ENCODE measurements at regions not wholly inside any gene's neighbourhood (a gene's known extent, or its start where the extent isn't known, plus 50 kb on each side); places are given as distances from the start of the nearest gene placed in this dataset.

DNA sequence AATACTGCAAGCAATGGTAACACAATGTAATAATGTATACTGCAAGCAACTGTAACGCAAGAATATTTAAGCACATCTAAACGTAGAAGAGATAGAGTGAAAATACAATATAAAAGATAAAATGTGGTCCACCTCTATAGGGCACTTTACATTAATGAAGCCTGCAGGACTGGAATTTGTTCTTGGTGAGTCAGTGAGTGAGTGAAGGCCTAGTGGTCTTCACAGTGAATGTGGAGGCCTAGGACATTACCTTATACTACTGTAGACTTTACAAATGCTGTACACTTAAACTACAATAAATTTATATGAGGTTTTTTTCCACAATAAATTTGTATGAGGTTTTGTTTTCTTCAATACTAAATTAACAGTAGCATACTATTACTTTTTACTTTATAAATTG lies 287.4 kb upstream of the SNX7 start:
- Histone ChIP-seq H3K27ac (no peak overlapping the region), H3K36me3 (no peaks in the 10 kb centered on the region), H3K4me3 (no peak overlapping the region), H3K27me3 (replicated peaks) (no peaks in the 10 kb centered on the region), H3K4me1 (replicated peaks) (no peaks in the 10 kb centered on the region), H3K9me3 (replicated peaks) (no peaks in the 10 kb centered on the region)
- DNase-seq (ENCODE audit: low read depth in 1 of 2, low spot score in 2 of 2): no peak

DNA sequence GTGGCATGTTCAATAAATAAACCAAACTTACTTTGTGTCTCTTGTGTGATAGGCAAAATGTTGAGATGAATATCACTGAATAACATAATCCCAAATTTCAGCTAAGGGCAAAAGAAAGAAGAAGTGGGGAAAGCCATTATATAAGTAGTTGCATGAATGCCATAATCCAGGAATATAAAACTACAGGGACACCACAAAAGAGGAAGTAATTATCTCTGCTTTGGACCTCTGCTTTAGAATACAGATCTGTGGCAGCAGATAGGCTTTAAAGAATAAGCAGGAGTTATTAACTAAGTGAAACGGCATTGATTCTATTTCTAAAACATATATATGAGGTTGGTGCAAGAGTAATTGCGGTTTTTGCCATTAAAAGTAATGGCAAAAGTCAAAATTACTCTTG lies 288.5 kb upstream of the SNX7 start:
- Histone ChIP-seq H3K9me3 (replicated peaks) (no peaks in the 10 kb centered on the region), H3K27ac (no peak overlapping the region), H3K4me3 (no peak overlapping the region), H3K4me1 (replicated peaks) (no peaks in the 10 kb centered on the region), H3K27me3 (replicated peaks) (no peaks in the 10 kb centered on the region), H3K36me3 (no peaks in the 10 kb centered on the region)
- DNase-seq (ENCODE audit: low read depth in 1 of 2, low spot score in 2 of 2): no peak

DNA sequence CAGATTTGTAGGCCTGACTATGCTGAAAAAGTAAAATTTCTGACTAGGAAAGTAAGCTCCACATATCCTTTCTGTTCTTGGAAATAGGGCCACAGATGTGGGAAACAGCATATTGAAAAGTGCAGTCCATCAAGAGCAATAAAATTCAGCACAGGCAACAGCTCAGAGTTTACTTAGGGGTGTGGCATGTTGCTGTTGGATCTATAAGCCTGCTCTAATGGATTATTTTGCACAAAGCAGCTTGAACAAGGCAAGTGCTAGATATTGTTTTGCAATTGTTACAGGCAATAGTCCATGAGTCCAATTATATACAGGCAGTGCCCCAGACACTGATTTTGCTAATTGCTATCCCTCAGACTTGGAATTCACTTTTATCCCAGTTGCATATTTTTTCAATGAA lies 289.8 kb upstream of the SNX7 start:
- no peak for DNase-seq (ENCODE audit: low read depth in 1 of 2, low spot score in 2 of 2)
- Histone ChIP-seq H3K36me3 (no peaks in the 10 kb centered on the region), H3K4me3 (no peak overlapping the region), H3K4me1 (replicated peaks) (no peaks in the 10 kb centered on the region), H3K27me3 (replicated peaks) (no peaks in the 10 kb centered on the region), H3K9me3 (replicated peaks) (no peaks in the 10 kb centered on the region), H3K27ac (no peak overlapping the region)

DNA sequence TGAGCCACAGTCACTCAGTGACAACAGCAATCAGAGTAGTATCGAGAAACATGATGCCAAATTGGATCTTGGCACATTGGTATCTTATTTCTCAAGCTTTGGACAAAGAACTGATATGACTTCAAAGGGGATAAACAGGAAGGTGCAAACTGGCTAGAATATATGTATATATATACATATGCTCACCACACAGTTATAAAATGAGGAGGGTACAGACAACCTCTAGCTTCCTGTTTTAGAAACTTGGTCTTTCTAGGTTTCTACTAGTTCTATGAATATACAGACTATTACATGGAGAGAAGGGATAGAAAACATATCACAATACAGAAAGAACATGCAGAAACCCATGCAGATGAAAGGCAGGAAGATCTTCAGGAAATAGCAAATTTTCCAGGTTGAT lies 292.1 kb upstream of the SNX7 start:
- no peak for DNase-seq (ENCODE audit: low read depth in 1 of 2, low spot score in 2 of 2)
- Histone ChIP-seq H3K4me3 (no peak overlapping the region), H3K9me3 (replicated peaks) (no peaks in the 10 kb centered on the region), H3K36me3 (no peaks in the 10 kb centered on the region), H3K27ac (no peak overlapping the region), H3K4me1 (replicated peaks) (no peaks in the 10 kb centered on the region), H3K27me3 (replicated peaks) (no peaks in the 10 kb centered on the region)

DNA sequence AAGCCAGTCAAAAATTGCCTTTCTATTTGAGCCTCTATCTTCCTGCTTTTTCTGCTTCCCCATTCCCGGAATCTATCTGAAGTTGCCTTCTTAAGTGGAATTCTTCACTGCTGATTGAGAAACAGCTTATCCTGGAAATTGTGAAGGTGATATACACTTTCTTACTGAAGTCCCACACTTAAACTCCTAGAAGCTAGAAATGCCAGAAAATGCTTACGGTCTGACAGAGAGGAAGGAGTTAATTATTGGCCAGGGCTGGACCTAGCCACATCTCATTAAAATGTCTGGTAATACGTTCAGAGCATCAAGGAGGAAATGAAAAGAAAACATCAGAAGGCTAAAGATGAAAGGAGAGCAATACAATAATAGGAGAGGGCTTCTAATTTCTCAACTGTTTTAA lies 292.5 kb upstream of the SNX7 start:
- no peak overlapping the region for H3K4me3 ChIP-seq
- no peaks in the 10 kb centered on the region for H3K9me3 ChIP-seq (replicated peaks)
- no peaks in the 10 kb centered on the region for H3K4me1 ChIP-seq (replicated peaks)
- DNase-seq (ENCODE audit: low read depth in 1 of 2, low spot score in 2 of 2): no peak
- H3K36me3 ChIP-seq: no peaks in the 10 kb centered on the region
- H3K27me3 ChIP-seq (replicated peaks): no peaks in the 10 kb centered on the region
- no peak overlapping the region for H3K27ac ChIP-seq

DNA sequence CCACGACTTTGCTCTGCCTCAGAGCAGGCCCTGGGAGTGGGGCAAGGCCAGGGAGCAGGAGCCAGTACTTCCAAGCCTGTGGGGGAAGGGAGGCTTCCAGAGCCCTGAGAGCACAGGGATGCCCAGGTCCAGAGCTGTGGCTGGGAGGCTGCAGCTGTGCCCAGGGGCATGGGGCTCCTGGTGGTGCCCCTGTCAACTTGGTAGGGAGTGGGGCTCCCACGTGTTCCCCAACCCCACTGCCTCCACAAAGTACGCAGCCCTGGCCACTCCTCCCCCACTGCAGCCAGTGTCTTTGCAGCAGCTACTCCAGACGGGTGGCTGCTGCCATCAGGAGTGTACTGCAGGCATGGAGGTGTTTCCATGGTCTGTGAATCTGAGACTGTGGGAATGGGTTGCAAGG lies 294.1 kb upstream of the SNX7 start:
- Histone ChIP-seq H3K4me1 (replicated peaks) (no peaks in the 10 kb centered on the region), H3K9me3 (replicated peaks) (no peaks in the 10 kb centered on the region), H3K4me3 (no peak overlapping the region), H3K27me3 (replicated peaks) (no peaks in the 10 kb centered on the region), H3K27ac (no peak overlapping the region), H3K36me3 (no peaks in the 10 kb centered on the region)
- DNase-seq (ENCODE audit: low read depth in 1 of 2, low spot score in 2 of 2): no peak

DNA sequence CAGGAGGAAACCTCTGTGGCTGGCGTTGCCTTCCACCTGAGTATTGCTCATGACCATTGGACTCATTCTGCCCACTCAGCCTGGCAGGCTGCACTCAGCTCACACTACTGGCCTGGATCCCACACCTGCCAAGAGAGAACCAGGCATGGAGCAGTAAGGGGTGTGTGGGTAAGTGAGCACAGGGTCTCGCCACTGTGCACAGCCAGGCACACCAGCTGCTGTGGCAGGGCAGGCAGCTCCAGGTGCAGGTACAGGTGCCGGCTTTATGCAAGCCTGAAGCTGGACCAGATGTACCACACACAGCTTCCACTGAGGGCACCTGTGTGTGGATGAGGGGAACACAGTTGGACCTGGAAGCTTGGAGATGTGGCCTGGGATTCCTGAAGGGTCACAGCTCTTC lies 295.2 kb upstream of the SNX7 start:
- Histone ChIP-seq H3K27me3 (replicated peaks) (no peaks in the 10 kb centered on the region), H3K27ac (no peak overlapping the region), H3K9me3 (replicated peaks) (no peaks in the 10 kb centered on the region), H3K4me1 (replicated peaks) (no peaks in the 10 kb centered on the region), H3K4me3 (no peak overlapping the region), H3K36me3 (no peaks in the 10 kb centered on the region)
- DNase-seq (ENCODE audit: low read depth in 1 of 2, low spot score in 2 of 2): no peak

DNA sequence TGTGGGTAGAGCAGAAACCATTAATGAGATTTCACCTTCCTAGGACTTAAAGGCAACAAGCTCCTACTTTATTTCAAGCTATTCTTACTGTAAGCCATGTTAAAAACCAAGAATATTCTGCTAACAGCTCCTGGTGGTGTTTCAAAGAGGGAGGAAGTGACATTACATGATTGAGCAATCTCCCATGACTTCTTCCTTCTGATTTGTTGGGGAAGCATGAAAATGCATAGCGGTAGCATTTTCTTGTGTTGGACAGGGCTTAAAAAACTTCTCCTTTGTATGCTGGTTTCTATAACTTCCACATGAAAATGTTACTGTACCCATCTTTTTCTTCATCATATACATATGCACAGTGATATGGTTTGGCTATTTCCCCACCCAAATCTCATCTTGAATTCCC lies 297.0 kb upstream of the SNX7 start:
- H3K4me1 ChIP-seq (replicated peaks): no peaks in the 10 kb centered on the region
- no peak overlapping the region for H3K4me3 ChIP-seq
- no peaks in the 10 kb centered on the region for H3K9me3 ChIP-seq (replicated peaks)
- no peak for DNase-seq (ENCODE audit: low read depth in 1 of 2, low spot score in 2 of 2)
- H3K36me3 ChIP-seq: no peaks in the 10 kb centered on the region
- no peaks in the 10 kb centered on the region for H3K27me3 ChIP-seq (replicated peaks)
- no peak overlapping the region for H3K27ac ChIP-seq

DNA sequence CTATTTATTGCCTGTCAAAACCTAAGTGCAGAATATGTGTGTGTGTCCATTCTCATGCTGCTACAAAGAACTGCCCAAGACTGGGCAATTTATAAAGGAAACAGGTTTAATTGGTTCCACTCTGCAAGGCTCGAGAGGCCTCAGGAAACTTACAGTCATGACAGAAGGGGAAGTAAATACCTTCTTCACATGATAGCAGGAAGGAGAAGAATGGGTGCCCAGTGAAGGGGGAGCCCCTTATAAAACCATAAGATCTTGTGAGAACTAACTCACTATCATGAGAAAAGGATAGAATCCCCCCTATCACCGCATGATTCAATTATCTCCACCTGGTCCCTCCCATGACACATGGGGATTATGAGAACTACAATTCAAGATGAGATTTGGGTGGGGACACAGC lies 300.7 kb upstream of the SNX7 start:
- Histone ChIP-seq H3K4me3 (no peak overlapping the region), H3K9me3 (replicated peaks) (no peaks in the 10 kb centered on the region), H3K27ac (no peak overlapping the region), H3K4me1 (replicated peaks) (no peaks in the 10 kb centered on the region), H3K36me3 (no peaks in the 10 kb centered on the region), H3K27me3 (replicated peaks) (no peaks in the 10 kb centered on the region)
- no peak for DNase-seq (ENCODE audit: low read depth in 1 of 2, low spot score in 2 of 2)

DNA sequence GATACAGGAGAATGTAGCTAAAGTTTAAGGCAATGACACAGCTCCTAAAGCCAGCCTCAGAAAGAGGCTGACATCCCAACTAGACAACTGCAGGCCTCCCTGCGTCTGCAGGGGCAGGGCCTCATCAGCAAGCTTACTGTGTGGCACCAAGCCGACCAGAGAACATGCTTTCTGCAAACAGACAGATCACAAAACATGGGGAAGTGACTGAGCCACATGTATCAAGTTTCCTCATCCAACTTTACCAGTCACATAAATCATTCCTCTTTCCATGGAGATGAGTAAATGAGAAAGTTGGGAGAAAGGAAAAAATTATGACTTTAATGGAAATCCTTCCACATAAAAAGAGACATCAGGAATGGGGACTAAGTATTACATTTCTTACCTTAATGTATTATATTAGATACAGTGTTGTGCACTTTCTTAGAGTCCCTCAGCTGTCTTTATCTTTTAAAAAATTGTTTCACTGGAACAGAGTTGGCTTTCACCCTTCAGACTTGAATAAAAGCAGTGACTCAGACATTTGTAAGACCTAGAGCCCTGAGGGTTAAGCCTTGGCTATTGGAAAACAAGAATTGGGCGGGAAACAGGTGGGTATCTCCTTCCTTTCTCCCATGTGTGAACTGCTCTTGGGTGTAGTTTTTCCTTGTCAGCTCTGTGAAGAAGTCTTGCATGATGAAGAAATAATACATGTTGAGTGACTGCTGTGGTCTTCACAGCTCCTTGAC lies 305.7 kb upstream of the SNX7 start:
- Histone ChIP-seq H3K36me3 (no peaks in the 10 kb centered on the region), H3K9me3 (replicated peaks) (no peaks in the 10 kb centered on the region), H3K27ac (no peak overlapping the region), H3K4me1 (replicated peaks) (no peaks in the 10 kb centered on the region), H3K4me3 (no peak overlapping the region), H3K27me3 (replicated peaks) (no peaks in the 10 kb centered on the region)
- no peak for DNase-seq (ENCODE audit: low read depth in 1 of 2, low spot score in 2 of 2)

DNA sequence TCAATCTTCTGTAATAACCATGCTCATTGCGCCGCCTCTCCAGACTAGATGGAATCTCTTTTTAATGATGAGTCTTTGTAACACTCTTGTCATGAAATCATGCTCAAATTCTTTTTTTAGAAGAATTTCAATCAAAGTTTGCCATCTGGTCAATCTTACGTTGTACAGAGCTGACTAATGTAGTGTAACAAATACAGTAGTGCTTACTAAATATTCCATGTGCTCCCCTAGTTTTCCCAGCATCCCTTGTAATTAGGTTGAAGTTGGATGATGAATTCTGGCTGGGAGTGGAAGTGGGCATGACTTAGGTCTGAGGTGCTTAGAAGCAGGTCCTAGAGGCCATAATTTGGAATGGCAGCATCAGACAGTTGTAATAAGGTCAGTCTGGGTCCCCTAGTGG lies 309.1 kb upstream of the SNX7 start:
- no peaks in the 10 kb centered on the region for H3K4me1 ChIP-seq (replicated peaks)
- H3K9me3 ChIP-seq (replicated peaks): no peaks in the 10 kb centered on the region
- DNase-seq (ENCODE audit: low read depth in 1 of 2, low spot score in 2 of 2): no peak
- no peaks in the 10 kb centered on the region for H3K36me3 ChIP-seq
- no peak overlapping the region for H3K27ac ChIP-seq
- H3K4me3 ChIP-seq: no peak overlapping the region
- H3K27me3 ChIP-seq (replicated peaks): no peaks in the 10 kb centered on the region

DNA sequence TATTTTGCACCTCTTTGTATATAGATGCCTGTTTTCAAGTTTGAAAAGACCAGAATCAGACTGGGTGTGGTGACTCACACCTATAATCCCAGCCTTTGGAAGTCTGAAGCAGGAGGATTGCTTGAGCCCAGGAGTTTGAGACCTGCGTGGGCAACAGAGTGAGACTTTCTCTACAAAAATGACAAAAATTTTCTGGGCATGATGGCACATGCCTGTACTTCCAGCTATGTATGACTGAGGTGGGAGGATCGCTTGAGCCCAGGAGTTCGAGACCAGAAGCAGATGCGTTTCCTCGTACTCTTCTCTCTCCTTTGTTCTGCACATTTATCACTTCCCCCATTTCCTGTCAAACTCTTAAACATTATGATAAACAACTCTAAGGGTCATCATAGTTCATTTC lies 310.0 kb upstream of the SNX7 start:
- H3K27me3 ChIP-seq (replicated peaks): no peaks in the 10 kb centered on the region
- H3K4me1 ChIP-seq (replicated peaks): no peaks in the 10 kb centered on the region
- no peaks in the 10 kb centered on the region for H3K9me3 ChIP-seq (replicated peaks)
- no peak overlapping the region for H3K4me3 ChIP-seq
- no peak overlapping the region for H3K27ac ChIP-seq
- no peak for DNase-seq (ENCODE audit: low read depth in 1 of 2, low spot score in 2 of 2)
- H3K36me3 ChIP-seq: no peaks in the 10 kb centered on the region

DNA sequence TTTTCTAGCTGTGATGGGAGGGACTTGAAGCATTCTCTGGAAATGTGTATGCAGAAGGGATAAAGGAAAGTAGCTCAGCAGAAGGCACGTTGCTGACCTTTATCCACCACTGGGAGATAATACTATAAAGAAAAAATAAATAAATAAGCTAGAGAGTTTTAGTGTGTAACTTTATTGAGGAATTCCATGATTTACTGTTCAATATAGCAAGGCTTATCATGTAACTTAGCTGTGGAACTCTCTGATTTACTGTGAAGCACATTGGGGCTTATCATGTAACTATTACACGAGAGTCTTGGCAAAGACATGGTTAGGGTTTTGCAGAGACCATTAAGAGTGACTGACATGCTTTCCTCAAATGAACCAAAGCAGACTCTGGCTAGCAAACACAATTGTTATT lies 316.1 kb upstream of the SNX7 start:
- no peaks in the 10 kb centered on the region for H3K27me3 ChIP-seq (replicated peaks)
- H3K27ac ChIP-seq: no peak overlapping the region
- H3K4me3 ChIP-seq: no peak overlapping the region
- peaks cover 14% of the 10 kb centered on the region for H3K4me1 ChIP-seq (replicated peaks)
- no peaks in the 10 kb centered on the region for H3K36me3 ChIP-seq
- no peak for DNase-seq (ENCODE audit: low read depth in 1 of 2, low spot score in 2 of 2)
- no peaks in the 10 kb centered on the region for H3K9me3 ChIP-seq (replicated peaks)

DNA sequence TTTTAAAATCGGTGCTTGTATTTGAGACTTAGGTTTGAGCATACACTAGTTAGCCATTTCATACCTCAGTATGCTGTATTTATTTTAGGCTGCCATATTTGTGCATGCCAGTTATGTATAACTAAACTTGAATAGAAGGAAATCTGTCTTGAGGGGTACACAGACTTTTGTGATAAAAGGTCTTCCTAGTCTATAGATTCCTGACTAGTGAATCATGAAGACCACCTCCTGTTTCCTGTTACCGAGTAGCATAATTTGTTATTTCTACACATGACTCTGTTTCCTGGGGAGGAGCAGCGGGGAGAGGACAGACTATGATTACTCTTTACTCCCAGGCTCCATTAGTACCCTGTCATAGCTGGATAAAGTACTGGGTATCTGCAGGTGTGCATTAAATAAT lies 316.8 kb upstream of the SNX7 start:
- H3K4me3 ChIP-seq: no peak overlapping the region

DNA sequence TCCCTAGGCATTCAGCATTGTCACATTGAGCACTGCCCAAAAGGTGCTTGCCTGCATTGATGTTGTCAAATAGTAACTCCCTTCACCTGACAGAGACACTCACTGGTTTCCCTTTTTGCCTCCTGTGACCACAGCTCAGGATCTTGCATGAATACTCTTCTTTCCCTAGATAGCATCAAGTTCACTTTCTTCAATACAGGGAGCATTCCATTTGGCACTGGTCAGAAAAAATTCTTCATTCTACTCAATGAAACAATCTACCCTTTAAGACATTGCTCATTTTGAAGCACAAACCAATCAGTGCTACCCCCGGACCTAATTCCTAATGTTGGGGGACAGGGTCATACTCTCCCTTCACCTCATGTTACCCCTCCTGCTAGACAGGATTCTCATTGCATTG lies 319.0 kb upstream of the SNX7 start:
- no peak for DNase-seq (ENCODE audit: low read depth in 1 of 2, low spot score in 2 of 2)

More for the DNA sequence above, 316.8 kb upstream of the SNX7 start:
- DNase-seq (ENCODE audit: low read depth in 1 of 2, low spot score in 2 of 2): peak in 1 of 2 experiments; percentile 11
- H3K36me3 ChIP-seq: no peaks in the 10 kb centered on the region
- H3K9me3 ChIP-seq (replicated peaks): no peaks in the 10 kb centered on the region
- peaks cover 14% of the 10 kb centered on the region for H3K4me1 ChIP-seq (replicated peaks)
- H3K27me3 ChIP-seq (replicated peaks): no peaks in the 10 kb centered on the region
- H3K27ac ChIP-seq: no peak overlapping the region

More for the DNA sequence above, 319.0 kb upstream of the SNX7 start:
- Histone ChIP-seq H3K27me3 (replicated peaks) (no peaks in the 10 kb centered on the region), H3K4me3 (no peak overlapping the region), H3K27ac (no peak overlapping the region), H3K4me1 (replicated peaks) (peaks cover 14% of the 10 kb centered on the region), H3K36me3 (no peaks in the 10 kb centered on the region), H3K9me3 (replicated peaks) (no peaks in the 10 kb centered on the region)
